ENCODE measurements at regions not wholly inside any gene's neighbourhood (a gene's known extent, or its start where the extent isn't known, plus 50 kb on each side); places are given as distances from the start of the nearest gene placed in this dataset.

DNA sequence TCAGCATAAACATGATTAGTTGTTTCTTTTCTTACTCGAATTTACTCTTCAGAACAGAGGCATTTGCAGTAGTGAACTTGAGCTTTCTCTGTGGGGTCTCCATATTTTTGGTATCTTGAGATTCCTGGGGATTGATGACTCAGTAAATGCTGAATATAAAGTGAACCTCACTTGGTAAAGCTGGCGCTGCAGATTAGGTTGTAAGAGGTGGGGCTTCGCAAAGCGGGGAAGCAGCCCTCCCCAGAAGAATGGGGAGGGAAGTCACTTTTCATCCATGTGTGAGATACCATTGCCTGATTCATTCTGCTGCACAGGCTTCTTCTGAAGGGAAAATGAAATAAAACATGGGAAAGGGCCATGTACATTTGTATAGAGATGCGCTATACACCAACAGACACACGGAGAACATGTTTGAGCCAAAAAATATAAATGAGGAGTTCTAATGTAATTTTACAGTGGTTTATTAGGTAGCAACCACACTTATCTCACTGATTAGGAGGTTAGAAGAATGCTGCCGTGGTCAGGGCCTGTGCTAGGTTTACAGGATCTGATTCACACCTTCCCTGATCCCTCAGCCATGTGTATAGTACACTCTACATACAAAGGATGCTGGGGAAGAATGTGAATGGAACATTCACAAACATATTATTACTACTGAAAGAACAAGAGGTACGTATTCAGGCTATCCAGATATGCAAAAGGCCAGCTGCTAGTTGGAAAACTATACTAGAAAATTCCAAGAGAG, 63.5 kb downstream of the DNTTIP2 start:
- DNase-seq: no peak

DNA sequence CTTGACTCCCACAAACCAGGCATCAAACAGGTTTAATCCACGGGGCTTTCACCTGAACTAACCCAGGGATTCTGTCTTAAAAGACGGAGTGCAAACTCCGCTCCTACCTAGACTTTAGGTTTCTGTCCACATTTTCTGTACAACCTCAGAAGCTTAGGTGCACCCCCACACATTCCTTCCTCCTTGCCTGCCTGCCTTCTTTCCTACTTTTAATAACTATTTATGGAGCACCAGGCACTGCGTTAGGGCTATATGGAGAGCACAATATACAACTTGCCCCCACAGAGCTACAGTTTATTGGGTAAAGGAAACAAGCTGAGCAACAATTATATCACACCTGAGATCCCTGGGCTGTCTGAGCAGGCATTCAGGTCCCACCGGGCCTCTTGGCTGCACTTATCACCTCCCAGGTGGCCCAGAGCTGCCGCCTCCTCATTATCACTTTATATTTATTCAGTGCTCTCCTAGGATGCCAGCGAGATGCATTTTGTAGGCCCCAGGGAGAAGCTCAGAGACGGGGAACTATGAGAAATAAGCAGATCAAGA, 64.1 kb downstream of the DNTTIP2 start:
- DNase-seq: no peak

DNA sequence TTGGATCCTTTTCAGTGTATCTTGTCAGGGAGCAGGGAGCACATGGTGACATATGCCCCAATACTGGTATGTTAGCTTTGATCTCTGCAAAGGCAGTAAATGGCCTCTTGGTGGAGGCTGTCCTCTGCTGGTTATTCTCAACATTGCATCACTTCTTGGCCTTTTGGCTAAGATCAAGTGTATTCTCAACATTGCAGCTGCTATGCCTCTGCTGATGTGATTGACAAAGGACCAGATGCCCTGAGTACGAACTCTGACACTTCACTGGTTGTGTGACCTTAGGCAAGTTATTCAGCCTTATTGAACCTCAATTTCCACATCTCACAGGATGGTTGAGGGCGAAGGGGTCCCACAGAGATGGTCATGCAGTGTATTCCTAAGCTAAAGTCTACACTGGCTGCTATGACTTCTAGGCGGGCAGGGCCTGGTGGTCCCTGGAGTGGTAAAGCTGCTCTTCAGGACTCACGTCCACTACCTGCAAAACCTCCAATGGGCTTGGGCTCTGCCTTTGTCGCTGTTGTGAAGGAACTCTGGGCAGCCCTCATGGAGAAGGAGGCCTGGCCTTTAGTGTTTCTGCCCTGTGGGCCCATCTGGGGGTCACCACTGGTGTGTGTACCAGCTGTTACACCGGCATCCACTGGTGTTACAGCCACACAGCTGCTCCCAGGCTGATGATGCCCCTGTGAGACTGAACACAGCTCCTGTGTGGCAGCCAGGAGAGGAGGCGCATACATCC, 64.8 kb downstream of the DNTTIP2 start:
- DNase-seq: peak in 4 of 6 experiments; percentile 4 to 41 (median 30)

DNA sequence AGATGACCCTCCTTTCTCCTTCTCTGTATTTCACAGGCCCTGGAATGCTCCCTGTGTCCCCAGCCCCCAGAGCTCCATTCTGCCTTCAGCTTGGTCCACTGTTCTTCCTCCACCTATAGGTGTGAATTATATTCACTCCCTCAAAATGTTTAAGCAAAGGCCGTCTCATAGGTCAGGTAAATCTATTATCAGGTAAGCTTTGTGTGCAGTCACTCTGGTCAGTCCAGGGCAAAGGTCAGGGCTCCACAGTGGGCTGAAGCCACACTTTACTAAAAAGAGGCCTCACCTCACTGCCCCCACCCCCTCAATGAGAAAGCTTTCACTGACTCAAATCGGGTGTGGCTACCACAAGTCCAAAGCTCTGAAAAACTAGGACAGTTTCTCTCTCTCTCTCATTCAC, 65.9 kb downstream of the DNTTIP2 start:
- no peak for DNase-seq

DNA sequence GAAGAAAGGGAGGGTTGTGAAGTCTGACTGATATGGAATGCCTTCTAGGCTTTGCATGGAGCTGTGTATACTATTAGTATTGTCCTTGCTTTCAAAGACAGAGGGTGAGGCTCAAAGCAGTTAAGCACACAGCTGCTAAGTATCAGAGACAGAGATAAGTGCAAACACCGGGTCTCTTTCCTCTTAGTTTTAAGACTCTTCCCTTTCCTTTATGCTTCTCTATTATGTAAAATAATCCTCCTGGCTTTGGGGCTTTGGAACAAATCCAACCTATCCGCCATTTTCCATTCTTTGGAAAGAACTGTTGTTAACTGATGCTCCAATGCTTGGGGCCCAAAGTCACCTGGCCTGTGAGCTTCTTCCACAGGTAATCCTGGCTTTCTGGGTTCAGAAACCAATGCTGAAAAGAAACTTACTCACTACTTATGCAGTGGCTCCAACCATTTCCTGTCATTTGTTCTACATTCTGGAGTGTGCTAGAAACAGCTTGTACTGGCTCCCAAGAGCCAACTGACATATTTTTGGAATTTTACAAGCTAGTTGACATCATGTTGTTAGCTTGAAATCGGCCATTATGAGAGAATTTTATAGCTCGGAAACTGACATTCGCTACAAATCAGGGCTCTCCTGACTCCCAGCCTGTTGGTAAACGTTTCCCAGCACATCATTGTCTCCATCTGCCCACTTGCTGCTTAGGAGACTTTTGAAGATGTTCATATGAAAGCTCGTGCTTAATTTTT, 67.5 kb downstream of the DNTTIP2 start:
- DNase-seq: no peak

DNA sequence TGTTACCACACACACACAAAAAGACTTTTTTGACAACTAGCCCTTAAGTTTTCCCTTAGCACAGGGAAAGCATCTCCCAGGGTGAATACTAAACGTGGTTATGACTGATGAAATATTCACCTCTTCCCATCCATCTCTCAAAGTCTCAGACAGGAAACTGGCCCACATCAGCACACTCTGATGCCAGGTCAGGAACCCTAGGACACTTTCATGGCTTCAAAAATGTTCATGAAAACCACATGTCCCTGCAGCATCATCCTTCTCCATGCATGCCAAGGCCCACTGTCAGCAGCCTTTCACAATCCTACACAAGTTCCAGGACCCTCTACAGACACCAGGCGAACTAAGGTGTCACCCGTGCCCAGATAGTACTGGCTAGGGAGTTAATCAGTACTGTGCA, 68.7 kb downstream of the DNTTIP2 start:
- DNase-seq: no peak

DNA sequence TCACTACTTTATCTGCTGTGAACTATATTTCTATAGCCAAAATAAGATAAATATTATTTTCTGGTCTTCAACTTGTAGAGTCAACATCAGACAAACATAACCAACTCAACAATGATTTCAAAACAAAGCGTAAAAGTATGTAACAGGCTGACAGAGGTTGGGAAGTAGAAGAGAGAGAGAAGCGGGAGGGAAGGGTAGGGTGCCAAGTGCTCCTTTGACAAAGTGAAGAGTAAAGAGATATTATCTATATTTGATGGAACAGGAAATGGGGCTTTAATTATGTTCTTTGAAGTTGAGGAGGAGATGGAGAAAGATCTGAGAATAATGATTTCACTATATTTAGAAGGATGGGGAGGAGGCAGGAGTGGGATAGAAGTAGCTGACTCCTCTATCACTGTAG, 70.1 kb downstream of the DNTTIP2 start:
- DNase-seq: no peak

DNA sequence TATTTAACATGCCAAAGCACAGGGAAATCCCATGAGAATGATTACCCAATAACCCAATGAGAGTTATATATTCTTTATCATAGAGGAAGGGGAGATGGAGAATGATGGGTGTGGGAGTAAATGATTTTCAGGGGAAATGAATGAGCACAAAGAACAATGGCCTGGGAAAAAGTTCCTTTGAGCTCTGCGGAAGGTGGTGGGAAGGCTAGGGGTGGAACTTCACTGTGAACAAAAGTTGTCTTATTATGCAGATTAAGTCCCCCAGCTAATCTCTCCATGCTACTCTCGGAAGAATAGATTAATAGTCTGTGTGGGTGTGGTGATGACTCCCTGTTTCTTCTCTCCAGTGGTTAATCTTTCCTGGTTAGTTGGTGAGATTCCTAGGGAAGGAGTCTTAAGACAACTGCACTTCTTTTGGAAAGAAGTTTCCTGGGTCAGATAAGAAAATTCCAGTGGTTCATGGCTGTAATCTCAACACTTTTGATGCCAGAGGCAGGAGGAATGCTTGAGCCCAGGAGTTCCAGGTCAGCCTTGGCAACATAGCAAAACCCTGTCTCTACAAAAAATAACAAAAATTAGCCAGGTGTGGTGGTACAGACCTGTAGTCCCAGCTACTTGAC, 71.6 kb downstream of the DNTTIP2 start:
- no peak for DNase-seq

DNA sequence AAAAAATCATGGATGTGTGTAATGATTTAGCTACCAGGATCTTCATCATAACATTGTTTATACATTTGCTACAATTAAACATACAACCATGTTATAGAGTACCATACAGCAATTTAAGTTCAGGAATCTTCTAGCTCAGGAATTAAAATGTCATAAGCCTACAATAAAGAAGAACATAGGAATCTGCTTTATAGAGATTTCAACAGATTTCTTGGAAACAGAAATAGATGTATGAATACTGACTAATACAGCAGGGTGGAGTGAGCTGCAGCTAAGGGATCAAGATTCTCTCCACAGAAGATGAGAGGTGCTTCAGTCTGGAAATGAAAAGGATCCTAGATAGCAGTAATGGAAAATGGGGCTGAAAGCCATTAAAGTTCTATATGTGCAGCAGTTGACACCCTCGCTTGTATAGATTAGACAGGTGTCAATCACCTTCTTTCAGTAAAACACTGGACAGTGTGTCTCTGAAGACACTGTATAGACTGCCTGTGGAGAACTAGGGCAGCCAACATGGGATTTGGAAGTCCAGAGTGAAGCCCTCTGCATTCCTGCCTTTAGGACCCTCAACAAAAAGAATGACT, 73.9 kb downstream of the DNTTIP2 start:
- no peak for DNase-seq

DNA sequence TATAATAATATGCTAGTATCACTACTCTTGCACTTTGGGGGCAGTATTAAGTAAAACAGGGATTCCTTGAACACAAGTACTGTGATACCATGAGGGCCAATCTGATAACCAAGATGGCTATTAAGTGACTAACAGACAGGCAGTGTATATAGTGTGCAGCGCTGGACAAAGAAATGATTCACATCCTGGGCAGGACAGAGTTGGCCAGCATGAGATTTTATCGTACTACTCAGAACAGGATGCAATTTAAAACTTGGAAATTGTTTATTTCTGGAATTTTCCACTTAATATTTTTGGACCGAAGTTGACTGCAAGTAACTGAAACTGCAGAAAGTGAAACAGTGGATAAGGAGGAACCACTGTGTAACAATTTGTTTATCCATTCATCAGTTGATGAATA, 74.6 kb downstream of the DNTTIP2 start:
- DNase-seq: no peak

DNA sequence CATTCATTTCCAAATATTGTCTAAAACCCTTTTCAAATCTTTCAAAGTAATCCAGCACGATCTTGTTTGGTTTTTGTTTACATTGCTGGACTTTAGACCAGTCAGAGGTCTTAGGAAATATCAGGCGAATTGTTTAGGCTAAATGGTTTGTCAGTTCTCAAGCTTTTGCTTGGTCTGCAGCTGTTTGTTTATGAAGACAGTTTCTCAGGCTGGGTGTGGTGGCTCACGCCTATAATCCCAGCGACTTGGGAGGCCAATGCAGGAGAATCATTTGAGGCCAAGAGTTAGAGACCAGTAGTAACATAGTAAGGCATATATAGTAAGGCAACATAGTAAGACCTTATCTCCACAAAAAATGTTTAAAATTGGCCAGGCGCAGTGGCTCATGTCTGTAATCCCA, 77.5 kb downstream of the DNTTIP2 start:
- no peak for DNase-seq

DNA sequence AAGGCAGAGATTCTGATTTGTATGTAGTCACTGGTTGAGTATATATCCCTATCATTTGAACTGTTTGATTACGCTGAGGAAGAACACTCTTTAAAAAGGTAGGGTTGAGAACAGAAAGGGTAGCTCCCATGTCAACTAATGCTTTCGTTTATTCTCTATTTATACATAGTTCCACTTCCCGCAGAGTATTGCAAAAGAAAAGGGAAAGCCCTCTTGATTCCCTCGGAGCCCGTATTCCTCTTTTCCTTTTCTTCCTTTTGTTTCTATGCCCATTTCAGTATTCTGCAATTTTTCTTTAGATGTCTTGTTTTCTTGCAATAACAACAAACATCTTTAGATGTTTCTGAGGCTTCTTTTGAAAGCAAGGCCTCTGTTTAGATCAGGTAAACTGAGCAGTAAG, 78.2 kb downstream of the DNTTIP2 start:
- no peak for DNase-seq

DNA sequence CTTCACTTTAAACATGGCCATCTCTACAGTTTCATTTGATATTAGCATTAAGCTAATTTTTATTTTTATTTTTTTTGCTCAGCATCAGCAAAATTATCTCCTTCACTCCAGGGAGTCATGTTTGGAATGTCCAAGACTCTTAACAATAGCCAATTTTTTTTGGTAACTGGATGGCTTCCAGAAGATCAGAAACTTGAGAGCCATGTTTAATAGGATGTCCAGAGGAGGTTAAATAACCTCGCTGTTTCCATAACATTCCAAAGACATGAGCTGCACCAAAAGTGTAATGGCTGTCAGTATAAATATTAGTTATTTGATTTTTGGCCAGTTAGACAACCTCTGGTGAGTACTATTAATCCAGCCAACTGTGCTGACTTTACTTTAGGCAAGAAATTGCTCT, 80.7 kb downstream of the DNTTIP2 start:
- no peak for DNase-seq

DNA sequence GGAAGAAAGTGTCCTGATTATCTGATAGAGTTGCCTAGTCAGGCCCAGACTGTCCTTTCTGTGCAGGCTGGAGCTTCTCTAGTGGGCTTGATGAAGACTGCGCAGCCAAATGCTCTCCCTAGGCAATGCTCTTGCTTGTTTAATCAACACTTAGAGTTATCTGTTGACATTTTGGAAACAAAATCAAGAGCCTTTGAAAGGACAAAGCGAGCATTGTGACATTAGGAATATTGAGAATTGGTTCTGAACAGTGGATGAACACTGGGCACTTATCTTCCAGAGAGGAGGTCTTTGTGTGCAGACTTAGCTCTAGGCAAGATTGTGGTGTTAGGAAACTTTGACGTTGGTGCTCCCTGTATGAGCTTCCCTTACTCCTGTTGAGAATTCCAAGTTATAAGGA, 94.5 kb downstream of the DNTTIP2 start:
- DNase-seq: no peak

DNA sequence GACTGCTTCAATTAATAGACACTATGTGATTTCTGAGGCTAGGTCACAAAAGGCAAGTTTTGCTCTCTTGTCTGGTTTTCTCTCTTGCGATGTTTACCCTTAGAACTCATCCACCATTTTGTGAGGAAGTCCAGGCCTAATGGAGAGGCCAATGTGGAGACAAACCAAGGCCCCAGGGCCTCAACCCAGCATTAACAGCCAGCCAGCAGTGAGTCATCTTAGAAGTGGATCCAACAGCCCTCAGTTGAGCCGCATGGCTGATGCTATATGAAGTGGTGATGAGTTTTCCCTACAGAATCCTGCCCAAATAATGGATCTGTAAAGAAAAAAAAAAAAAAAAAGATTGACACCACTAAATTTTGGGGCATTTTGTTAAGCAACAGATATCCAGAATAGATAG, 95.1 kb downstream of the DNTTIP2 start:
- DNase-seq: no peak

DNA sequence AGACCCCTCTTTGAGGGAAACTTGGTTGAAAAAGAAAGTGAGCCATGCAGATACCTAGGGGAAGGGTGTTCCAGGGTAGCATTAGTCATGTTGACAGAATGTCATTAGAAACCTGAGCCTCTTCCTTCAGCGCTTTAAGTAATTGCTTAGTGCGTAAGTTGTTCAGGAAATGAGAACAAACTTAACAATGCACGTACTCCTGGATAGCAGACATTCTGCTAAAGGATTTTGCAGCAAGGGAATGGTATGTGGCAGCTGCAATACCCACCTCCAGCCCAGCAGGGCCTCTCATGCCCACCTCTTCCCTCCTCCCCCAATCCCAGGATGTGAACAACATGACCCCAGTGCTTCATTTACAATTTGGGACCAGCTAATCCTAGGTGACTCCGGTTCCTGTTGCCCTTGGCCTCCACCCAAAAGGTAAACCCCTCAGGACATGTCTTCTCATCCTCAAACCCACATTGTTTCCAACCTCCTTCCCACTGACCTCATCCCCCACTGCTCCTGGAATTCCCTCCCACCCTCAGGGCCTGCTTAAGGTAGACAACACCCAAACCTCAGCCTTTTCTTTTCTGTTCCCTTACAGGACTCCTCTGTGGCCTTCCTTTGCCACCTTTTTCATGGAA, 98.0 kb upstream of the BCAR3 start:
- no peak for DNase-seq

DNA sequence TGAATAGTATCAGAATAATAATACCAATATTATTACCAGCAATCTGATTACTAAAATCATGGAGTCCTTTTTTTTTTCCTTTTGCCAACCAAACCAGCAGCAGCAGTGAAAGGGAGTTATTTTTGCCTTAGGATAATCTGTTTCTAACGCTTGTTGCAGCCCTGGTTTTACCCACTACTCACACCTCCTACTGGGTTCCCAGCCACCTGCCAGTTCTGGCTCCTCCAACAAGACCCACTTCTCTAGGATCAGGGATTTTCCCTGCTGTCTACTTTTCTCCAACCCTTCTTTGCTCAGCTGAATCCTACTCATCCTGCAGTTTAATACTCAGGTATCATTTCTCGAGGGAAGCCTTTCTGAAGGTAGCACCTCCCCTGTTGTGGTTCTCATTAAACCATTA, 96.8 kb upstream of the BCAR3 start:
- no peak for DNase-seq

DNA sequence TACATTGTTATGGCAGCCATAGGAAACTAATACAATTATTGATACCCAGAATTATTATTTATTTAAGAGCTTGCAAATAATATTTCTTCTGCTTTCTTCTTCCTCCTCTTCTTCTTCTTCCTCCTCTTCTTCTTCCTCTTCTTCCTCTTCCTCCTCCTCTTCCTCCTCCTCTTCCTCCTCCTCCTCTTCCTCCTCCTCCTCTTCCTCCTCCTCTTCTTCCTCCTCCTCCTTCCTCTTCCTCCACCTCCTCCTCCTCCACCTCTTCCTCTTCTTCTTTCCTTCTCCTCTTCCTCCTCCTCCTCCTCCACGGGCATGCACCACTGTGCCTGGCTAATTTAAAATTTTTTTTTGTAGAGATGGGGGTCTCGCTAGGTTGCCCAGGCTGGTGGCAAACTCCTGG, 95.6 kb upstream of the BCAR3 start:
- DNase-seq: no peak

DNA sequence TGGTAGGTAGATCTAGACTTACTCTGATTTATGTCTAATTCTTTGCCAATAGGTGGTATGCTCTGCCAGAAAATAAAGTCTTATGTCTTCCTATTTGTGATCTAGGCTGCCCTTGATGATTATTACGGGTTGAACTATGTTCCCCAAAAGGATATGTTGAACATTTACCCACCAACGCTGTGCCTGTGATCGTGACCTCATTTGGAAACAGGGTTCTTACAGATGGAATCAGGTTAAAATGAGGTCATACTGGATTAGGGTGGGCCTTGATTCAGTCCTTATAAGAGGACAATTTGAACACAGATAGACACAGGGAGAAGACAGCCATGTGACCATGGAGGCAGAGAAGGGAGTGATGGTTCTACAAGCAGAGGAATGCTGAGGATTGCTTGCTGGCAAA, 95.1 kb upstream of the BCAR3 start:
- no peak for DNase-seq

DNA sequence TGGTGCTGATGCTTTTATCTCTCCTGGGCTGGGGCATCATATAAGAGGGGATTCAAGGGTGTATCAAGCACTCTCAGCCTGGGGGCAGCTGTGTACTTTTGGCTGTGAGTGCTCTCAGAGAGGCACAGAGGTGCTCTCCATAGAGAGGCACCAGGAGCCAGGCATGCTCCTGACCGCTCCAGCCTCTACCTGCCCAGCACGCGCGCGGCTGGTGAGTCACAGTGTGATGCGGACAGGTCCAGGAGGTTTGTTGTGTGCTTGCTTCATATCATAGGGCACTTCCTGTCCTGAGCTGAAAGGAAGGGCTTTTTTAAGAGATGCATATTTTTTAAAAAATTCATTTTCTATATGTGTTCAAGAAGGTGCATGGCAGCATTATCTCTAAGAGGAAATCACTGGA, 93.6 kb upstream of the BCAR3 start:
- no peak for DNase-seq

DNA sequence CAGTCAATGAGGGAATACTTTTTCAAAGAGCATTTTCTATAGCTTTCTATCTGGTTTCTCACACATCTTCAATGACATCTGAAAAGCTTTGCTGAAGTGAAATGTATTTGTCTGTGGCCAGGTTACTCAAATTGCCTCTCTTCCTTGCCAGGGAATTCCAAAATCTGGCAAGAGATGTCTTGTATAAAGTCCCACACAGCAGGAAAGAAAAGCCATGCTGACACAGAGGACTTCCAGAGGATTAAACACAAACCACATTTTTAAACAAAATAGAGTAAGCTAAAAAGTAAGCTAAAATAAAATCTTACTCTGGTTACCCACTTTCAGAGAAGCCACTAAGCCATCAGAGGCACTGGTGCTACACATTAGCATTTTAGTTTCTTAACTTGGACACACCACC, 93.1 kb upstream of the BCAR3 start:
- DNase-seq: no peak

DNA sequence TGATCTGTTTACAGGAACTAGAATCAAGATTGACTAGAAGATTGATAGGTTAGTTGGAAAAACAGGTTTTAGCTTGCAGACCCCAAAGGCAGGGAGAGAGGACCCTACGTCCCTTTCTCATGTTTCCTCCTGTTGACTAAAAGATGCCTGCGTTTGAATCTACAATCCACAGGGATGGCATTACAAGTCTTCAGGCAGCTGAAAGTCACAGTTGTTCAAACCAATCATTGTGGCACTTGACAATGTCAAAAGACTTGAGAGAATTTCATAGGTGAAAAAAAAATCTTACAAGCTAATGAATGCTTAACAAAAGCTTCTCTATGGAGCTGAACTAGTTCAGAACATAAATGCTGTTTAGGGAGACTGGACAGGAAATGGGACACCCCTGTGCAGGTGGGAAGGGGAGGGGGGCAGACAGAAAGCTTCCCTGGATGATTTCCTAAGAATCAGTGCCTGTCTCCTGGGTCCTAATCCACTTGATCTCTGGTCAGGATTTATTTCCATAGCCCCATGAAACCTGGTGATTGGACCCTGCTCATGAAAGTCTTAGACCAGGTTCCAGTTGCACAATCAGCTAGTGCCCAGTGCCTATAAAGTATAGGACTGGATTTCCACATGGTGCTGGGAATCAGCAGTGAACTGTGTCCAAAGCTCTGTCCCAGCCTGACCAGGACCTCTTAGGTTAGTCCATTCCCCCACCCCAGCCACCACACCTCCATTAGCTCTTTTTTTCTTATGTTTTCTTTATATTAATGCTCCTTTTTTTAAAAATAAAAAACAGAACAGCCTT, 91.6 kb upstream of the BCAR3 start:
- DNase-seq: no peak

All from stimulated activated naive CD4-positive, alpha-beta T cell (primary cell).